ENCODE measurements at regions not wholly inside any gene's neighbourhood (a gene's known extent, or its start where the extent isn't known, plus 50 kb on each side); places are given as distances from the start of the nearest gene placed in this dataset.
A peak's percentile ranks its signal among the peaks of the same experiment; 100 is the strongest.

DNA sequence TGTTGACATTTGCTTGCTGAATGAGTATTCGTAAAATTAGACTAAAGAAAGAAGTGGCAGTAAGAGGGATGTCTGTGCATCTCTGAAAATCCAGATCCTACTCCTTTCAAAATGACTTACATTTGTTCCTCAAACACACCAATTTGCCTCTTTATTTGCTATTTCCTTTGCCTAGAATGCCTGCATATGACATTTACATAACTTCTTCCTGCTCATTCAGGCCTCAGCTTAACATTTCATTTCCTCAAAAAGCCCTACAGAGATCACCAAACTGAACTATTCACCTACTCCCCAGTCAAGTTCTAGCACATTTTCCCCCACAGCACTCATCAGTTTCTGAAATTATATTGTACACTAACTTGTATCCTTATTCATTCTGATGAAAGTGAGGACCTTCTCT lies 907.2 kb downstream of the LRFN5 start:
- no CpG with 5 or more reads among the region's 1 CpG for WGBS (ENCODE audit: extremely low coverage, insufficient coverage, low lambda C conversion rate)
- H3K4me1 ChIP-seq (ENCODE audit: control insufficient read depth, low read depth, low read length) = peaks cover 4% of the 10 kb centered on the region

GRCh38 chr14:42510071-42510470 lies 903.4 kb downstream of the LRFN5 start:
- Histone ChIP-seq H3K18ac (ENCODE audit: low read length) (no peak overlapping the region), H3K56ac (ENCODE audit: low read length) (no peak overlapping the region), H2BK120ac (ENCODE audit: low read depth, low read length) (no peak overlapping the region), H3K79me1 (ENCODE audit: low read length) (no peaks in the 10 kb centered on the region), H4K5ac (ENCODE audit: low read length) (no peak overlapping the region), H2BK15ac (replicated peaks; ENCODE audit: low read depth) (no peak overlapping the region), H2AK5ac (ENCODE audit: low read length) (no peak overlapping the region), H3K36me3 (ENCODE audit: control insufficient read depth, insufficient read depth, low read length) (no peaks in the 10 kb centered on the region), H3K4ac (ENCODE audit: low read depth, low read length) (no peak overlapping the region), H3K4me3 (ENCODE audit: low read length) (no peak overlapping the region), H3K4me1 (ENCODE audit: control insufficient read depth, low read depth, low read length) (peaks cover 4% of the 10 kb centered on the region), H2BK5ac (ENCODE audit: low read length) (no peak overlapping the region), H3K4me2 (ENCODE audit: low read length) (no peak overlapping the region), H3K79me2 (ENCODE audit: control insufficient read depth, insufficient read depth, low read length) (no peaks in the 10 kb centered on the region), H3K27ac (ENCODE audit: low read depth, low read length) (no peak overlapping the region), H3K9ac (ENCODE audit: low read length) (no peak overlapping the region), H3K27me3 (ENCODE audit: insufficient read depth, low read length, poor library complexity) (no peaks in the 10 kb centered on the region), H3K23ac (ENCODE audit: low read length) (no peak overlapping the region), H4K8ac (ENCODE audit: low read depth, low read length) (no peak overlapping the region)
- no CpG with 5 or more reads among the region's 1 CpG for WGBS (ENCODE audit: extremely low coverage, insufficient coverage, low lambda C conversion rate)
- DNase-seq = no peak

More for the DNA sequence above, 907.2 kb downstream of the LRFN5 start:
- Histone ChIP-seq H3K36me3 (ENCODE audit: control insufficient read depth, insufficient read depth, low read length) (no peaks in the 10 kb centered on the region), H3K79me1 (ENCODE audit: low read length) (no peaks in the 10 kb centered on the region), H3K9ac (ENCODE audit: low read length) (no peak overlapping the region), H3K79me2 (ENCODE audit: control insufficient read depth, insufficient read depth, low read length) (no peaks in the 10 kb centered on the region), H4K5ac (ENCODE audit: low read length) (no peak overlapping the region), H2AK5ac (ENCODE audit: low read length) (no peak overlapping the region), H3K4me3 (ENCODE audit: low read length) (no peak overlapping the region), H3K4ac (ENCODE audit: low read depth, low read length) (no peak overlapping the region), H3K27ac (ENCODE audit: low read depth, low read length) (no peak overlapping the region), H2BK5ac (ENCODE audit: low read length) (no peak overlapping the region), H2BK120ac (ENCODE audit: low read depth, low read length) (no peak overlapping the region), H3K27me3 (ENCODE audit: insufficient read depth, low read length, poor library complexity) (no peaks in the 10 kb centered on the region), H3K56ac (ENCODE audit: low read length) (no peak overlapping the region), H3K23ac (ENCODE audit: low read length) (no peak overlapping the region), H4K8ac (ENCODE audit: low read depth, low read length) (no peak overlapping the region), H2BK15ac (replicated peaks; ENCODE audit: low read depth) (no peak overlapping the region), H3K4me2 (ENCODE audit: low read length) (no peak overlapping the region), H3K18ac (ENCODE audit: low read length) (no peak overlapping the region)
- peak; percentile 9 for DNase-seq

GRCh38 chr14:42508209-42508946 lies 901.7 kb downstream of the LRFN5 start:
- Histone ChIP-seq H3K79me2 (ENCODE audit: control insufficient read depth, insufficient read depth, low read length) (no peaks in the 10 kb centered on the region), H2AK5ac (ENCODE audit: low read length) (no peak overlapping the region), H2BK15ac (replicated peaks; ENCODE audit: low read depth) (no peak overlapping the region), H3K27ac (ENCODE audit: low read depth, low read length) (no peak overlapping the region), H3K4me2 (ENCODE audit: low read length) (no peak overlapping the region), H3K4me1 (ENCODE audit: control insufficient read depth, low read depth, low read length) (no peaks in the 10 kb centered on the region), H3K27me3 (ENCODE audit: insufficient read depth, low read length, poor library complexity) (no peaks in the 10 kb centered on the region), H2BK5ac (ENCODE audit: low read length) (no peak overlapping the region), H3K18ac (ENCODE audit: low read length) (no peak overlapping the region), H3K56ac (ENCODE audit: low read length) (no peak overlapping the region), H2BK120ac (ENCODE audit: low read depth, low read length) (no peak overlapping the region), H3K36me3 (ENCODE audit: control insufficient read depth, insufficient read depth, low read length) (no peaks in the 10 kb centered on the region), H3K4ac (ENCODE audit: low read depth, low read length) (no peak overlapping the region), H3K23ac (ENCODE audit: low read length) (no peak overlapping the region), H4K8ac (ENCODE audit: low read depth, low read length) (no peak overlapping the region), H4K5ac (ENCODE audit: low read length) (no peak overlapping the region), H3K4me3 (ENCODE audit: low read length) (no peak overlapping the region), H3K9ac (ENCODE audit: low read length) (no peak overlapping the region), H3K79me1 (ENCODE audit: low read length) (no peaks in the 10 kb centered on the region)
- DNase-seq = no peak
- no CpG with 5 or more reads among the region's 3 CpGs for WGBS (ENCODE audit: extremely low coverage, insufficient coverage, low lambda C conversion rate)

DNA sequence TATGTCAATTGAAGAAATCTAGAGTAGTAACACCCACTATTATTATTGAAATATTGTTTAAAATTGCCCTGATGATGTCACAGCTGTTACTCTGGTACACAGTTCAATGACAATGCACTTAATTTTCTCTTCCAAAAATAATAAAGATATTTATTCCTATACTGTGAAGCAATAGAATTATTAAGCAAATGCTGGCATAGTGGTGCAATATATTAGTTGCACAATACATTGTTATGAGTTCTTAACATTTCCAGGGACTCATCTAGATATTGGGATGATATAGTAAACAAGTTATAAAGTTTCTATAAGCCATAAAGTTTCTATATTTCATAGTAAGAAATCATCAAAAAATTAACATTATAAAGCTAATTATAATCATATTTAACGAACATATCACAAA lies 897.8 kb downstream of the LRFN5 start:
- H3K79me2 ChIP-seq (ENCODE audit: control insufficient read depth, insufficient read depth, low read length) = no peaks in the 10 kb centered on the region
- no peak overlapping the region for H4K8ac ChIP-seq (ENCODE audit: low read depth, low read length)
- no peak overlapping the region for H4K5ac ChIP-seq (ENCODE audit: low read length)
- WGBS (ENCODE audit: extremely low coverage, insufficient coverage, low lambda C conversion rate) = no CpG with 5 or more reads among the region's 1 CpG
- no peak overlapping the region for H3K56ac ChIP-seq (ENCODE audit: low read length)
- no peak overlapping the region for H2BK5ac ChIP-seq (ENCODE audit: low read length)
- no peak overlapping the region for H2BK15ac ChIP-seq (replicated peaks; ENCODE audit: low read depth)
- H3K27ac ChIP-seq (ENCODE audit: low read depth, low read length) = no peak overlapping the region
- H3K4ac ChIP-seq (ENCODE audit: low read depth, low read length) = no peak overlapping the region
- no peaks in the 10 kb centered on the region for H3K36me3 ChIP-seq (ENCODE audit: control insufficient read depth, insufficient read depth, low read length)
- no peak overlapping the region for H2AK5ac ChIP-seq (ENCODE audit: low read length)
- no peak for DNase-seq
- no peak overlapping the region for H3K23ac ChIP-seq (ENCODE audit: low read length)
- H3K27me3 ChIP-seq (ENCODE audit: insufficient read depth, low read length, poor library complexity) = no peaks in the 10 kb centered on the region
- H3K4me1 ChIP-seq (ENCODE audit: control insufficient read depth, low read depth, low read length) = no peaks in the 10 kb centered on the region
- no peak overlapping the region for H2BK120ac ChIP-seq (ENCODE audit: low read depth, low read length)
- no peak overlapping the region for H3K4me2 ChIP-seq (ENCODE audit: low read length)
- H3K18ac ChIP-seq (ENCODE audit: low read length) = no peak overlapping the region
- H3K79me1 ChIP-seq (ENCODE audit: low read length) = no peaks in the 10 kb centered on the region
- no peak overlapping the region for H3K9ac ChIP-seq (ENCODE audit: low read length)
- H3K4me3 ChIP-seq (ENCODE audit: low read length) = no peak overlapping the region

DNA sequence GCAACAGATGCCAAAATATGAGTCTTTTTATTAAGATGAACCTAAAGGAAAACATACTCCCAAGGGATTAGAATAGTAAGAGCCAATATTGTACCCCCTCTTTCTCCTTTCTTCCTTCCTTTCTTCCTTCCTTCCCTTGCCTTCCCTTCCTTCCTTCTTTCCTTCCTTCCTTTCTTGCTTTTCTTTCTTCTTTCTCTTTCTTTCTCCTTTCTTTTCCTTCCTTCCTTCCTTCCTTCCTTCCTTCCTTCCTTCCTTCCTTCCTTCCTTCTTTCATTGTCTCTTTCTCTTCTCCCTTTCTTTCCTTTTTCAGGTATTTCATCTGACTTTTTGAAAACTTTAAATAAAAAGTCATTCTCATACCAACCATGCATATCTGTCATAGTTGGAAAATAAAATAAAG lies 892.5 kb downstream of the LRFN5 start:
- no peaks in the 10 kb centered on the region for H3K79me2 ChIP-seq (ENCODE audit: control insufficient read depth, insufficient read depth, low read length)
- no peak overlapping the region for H3K4me2 ChIP-seq (ENCODE audit: low read length)
- no peak overlapping the region for H4K8ac ChIP-seq (ENCODE audit: low read depth, low read length)
- no peak overlapping the region for H3K23ac ChIP-seq (ENCODE audit: low read length)
- no peak overlapping the region for H2BK5ac ChIP-seq (ENCODE audit: low read length)
- no peaks in the 10 kb centered on the region for H3K36me3 ChIP-seq (ENCODE audit: control insufficient read depth, insufficient read depth, low read length)
- H3K18ac ChIP-seq (ENCODE audit: low read length) = no peak overlapping the region
- no peak for DNase-seq
- no peaks in the 10 kb centered on the region for H3K27me3 ChIP-seq (ENCODE audit: insufficient read depth, low read length, poor library complexity)
- H3K4me1 ChIP-seq (ENCODE audit: control insufficient read depth, low read depth, low read length) = no peaks in the 10 kb centered on the region
- no peak overlapping the region for H3K27ac ChIP-seq (ENCODE audit: low read depth, low read length)
- H3K79me1 ChIP-seq (ENCODE audit: low read length) = no peaks in the 10 kb centered on the region
- no peak overlapping the region for H2AK5ac ChIP-seq (ENCODE audit: low read length)
- H3K4me3 ChIP-seq (ENCODE audit: low read length) = no peak overlapping the region
- H3K56ac ChIP-seq (ENCODE audit: low read length) = no peak overlapping the region
- H4K5ac ChIP-seq (ENCODE audit: low read length) = no peak overlapping the region
- no peak overlapping the region for H3K9ac ChIP-seq (ENCODE audit: low read length)
- H2BK15ac ChIP-seq (replicated peaks; ENCODE audit: low read depth) = no peak overlapping the region
- H3K4ac ChIP-seq (ENCODE audit: low read depth, low read length) = no peak overlapping the region
- no peak overlapping the region for H2BK120ac ChIP-seq (ENCODE audit: low read depth, low read length)

DNA sequence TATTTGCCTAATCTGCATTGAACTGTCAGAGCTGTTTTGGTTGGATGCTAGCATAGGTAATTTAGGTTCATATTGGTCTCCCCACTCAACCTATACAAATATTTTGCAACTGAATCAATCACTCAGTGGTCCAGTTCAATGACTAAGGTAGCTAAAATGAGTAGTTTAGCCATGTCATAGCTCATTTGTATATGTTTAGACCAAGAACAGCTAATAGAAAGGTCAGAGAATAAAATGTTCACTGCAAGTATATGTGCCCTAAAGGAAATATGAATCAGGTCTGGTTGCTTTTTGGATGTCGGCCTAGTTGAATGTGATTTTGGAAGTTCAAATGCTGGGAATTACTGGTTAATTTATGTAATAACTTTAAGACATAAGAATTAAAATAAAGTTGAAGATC lies 883.9 kb downstream of the LRFN5 start:
- Histone ChIP-seq H3K4me2 (ENCODE audit: low read length) (no peak overlapping the region), H3K4ac (ENCODE audit: low read depth, low read length) (no peak overlapping the region), H4K8ac (ENCODE audit: low read depth, low read length) (no peak overlapping the region), H3K79me2 (ENCODE audit: control insufficient read depth, insufficient read depth, low read length) (no peaks in the 10 kb centered on the region), H2BK15ac (replicated peaks; ENCODE audit: low read depth) (no peak overlapping the region), H3K4me3 (ENCODE audit: low read length) (no peak overlapping the region), H3K36me3 (ENCODE audit: control insufficient read depth, insufficient read depth, low read length) (no peaks in the 10 kb centered on the region), H3K79me1 (ENCODE audit: low read length) (no peaks in the 10 kb centered on the region), H4K5ac (ENCODE audit: low read length) (no peak overlapping the region), H3K9ac (ENCODE audit: low read length) (no peak overlapping the region), H2AK5ac (ENCODE audit: low read length) (no peak overlapping the region), H3K56ac (ENCODE audit: low read length) (no peak overlapping the region), H3K4me1 (ENCODE audit: control insufficient read depth, low read depth, low read length) (no peaks in the 10 kb centered on the region), H2BK120ac (ENCODE audit: low read depth, low read length) (no peak overlapping the region), H3K27ac (ENCODE audit: low read depth, low read length) (no peak overlapping the region), H3K23ac (ENCODE audit: low read length) (no peak overlapping the region), H3K27me3 (ENCODE audit: insufficient read depth, low read length, poor library complexity) (no peaks in the 10 kb centered on the region), H2BK5ac (ENCODE audit: low read length) (no peak overlapping the region), H3K18ac (ENCODE audit: low read length) (no peak overlapping the region)
- no peak for DNase-seq
- no CpG with 5 or more reads among the region's 1 CpG for WGBS (ENCODE audit: extremely low coverage, insufficient coverage, low lambda C conversion rate)
